Gastroesophageal sphincter (tissue), 3 donors: ENCODE measurements at regions not wholly inside any gene's neighbourhood (a gene's known extent, or its start where the extent isn't known, plus 50 kb on each side); places are given as distances from the start of the nearest gene placed in this dataset.

Experiments used
- EP300 ChIP-seq: sonication (generic); formaldehyde crosslinking; IDR thresholded peaks from one replicate; pipeline ENCODE4 v1.6.1; 2017; ENCODE audit warnings: antibody characterized with exemption, mild to moderate bottlenecking
- POLR2A ChIP-seq, 2 donors: fragments of 450-650 bp; IDR thresholded peaks; one replicate each; pipeline ENCODE4 v1.6.1; 2017; ENCODE audit warnings: antibody characterized with exemption in 2 of 2, mild to moderate bottlenecking in 2 of 2, moderate library complexity in 1 of 2
- POLR2AphosphoS5 ChIP-seq: sonication (generic); formaldehyde crosslinking; IDR thresholded peaks from one replicate; pipeline ENCODE4 v1.6.1; 2017; ENCODE audit warnings: antibody characterized with exemption
- TF ChIP-seq, protein P1 (sequence below), 4 experiments: fragments of 200-600 bp in 2 of 4; fragments of 450-650 bp in 2 of 4; sonication (generic) in 1 of 4; IDR thresholded peaks; one replicate each; pipeline ENCODE4 v1.5.1; 2017 to 2019; ENCODE audit warnings: antibody characterized with exemption in 4 of 4, mild to moderate bottlenecking in 2 of 4, moderate library complexity in 2 of 4

DNA sequence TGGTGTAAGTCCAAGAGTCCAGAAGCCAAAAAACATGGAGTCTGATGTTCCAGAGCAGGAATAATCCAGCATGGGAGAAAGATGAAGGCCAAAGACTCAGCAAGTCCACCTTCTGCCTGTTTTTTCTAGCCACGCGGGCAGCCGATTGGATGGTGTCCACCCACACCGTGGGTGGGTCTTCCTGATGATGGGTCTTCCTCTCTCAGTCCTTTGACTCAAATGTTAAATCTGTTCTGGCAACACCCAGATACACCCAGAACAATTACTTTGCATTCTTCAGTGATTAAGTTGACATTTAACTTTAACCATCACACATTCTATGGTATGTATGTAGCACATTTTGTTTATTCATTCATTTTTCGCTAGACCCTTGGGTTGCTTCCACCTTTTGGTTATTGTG, 944.4 kb downstream of the PLA2G4A start:
- TF ChIP-seq POLR2A (IDR thresholded peaks at IDR 0.05) (no peak), POLR2AphosphoS5 (no peak), EP300 (no peak)
- TF ChIP-seq, protein P1, sequence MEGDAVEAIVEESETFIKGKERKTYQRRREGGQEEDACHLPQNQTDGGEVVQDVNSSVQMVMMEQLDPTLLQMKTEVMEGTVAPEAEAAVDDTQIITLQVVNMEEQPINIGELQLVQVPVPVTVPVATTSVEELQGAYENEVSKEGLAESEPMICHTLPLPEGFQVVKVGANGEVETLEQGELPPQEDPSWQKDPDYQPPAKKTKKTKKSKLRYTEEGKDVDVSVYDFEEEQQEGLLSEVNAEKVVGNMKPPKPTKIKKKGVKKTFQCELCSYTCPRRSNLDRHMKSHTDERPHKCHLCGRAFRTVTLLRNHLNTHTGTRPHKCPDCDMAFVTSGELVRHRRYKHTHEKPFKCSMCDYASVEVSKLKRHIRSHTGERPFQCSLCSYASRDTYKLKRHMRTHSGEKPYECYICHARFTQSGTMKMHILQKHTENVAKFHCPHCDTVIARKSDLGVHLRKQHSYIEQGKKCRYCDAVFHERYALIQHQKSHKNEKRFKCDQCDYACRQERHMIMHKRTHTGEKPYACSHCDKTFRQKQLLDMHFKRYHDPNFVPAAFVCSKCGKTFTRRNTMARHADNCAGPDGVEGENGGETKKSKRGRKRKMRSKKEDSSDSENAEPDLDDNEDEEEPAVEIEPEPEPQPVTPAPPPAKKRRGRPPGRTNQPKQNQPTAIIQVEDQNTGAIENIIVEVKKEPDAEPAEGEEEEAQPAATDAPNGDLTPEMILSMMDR (IDR thresholded peaks at IDR 0.05) = no peak
